ENCODE measurements at regions not wholly inside any gene's neighbourhood (a gene's known extent, or its start where the extent isn't known, plus 50 kb on each side); places are given as distances from the start of the nearest gene placed in this dataset.

- intact Hi-C loops (cut with micrococcal nuclease): no loop called here
- ATAC-seq: no peak
- no peak for DNase-seq
Measured at GRCh38 chr2:111691164-111691875, 192.7 kb downstream of the ANAPC1 start.

GRCh38 chr2:111692311-111692710 lies 191.7 kb downstream of the ANAPC1 start:
- DNase-seq (no peak), ATAC-seq (no peak)
- intact Hi-C loops (cut with micrococcal nuclease): no loop called here

- peak; percentile 70 for ATAC-seq
- intact Hi-C loops (cut with micrococcal nuclease): no loop called here
- no peak for DNase-seq
Measured at GRCh38 chr2:111694700-111695101, 189.3 kb downstream of the ANAPC1 start.

GRCh38 chr2:111695441-111696007 lies 188.5 kb downstream of the ANAPC1 start:
- intact Hi-C loops (cut with micrococcal nuclease): no loop called here
- DNase-seq: no peak
- ATAC-seq: no peak

GRCh38 chr2:111696226-111696625 lies 187.8 kb downstream of the ANAPC1 start:
- ATAC-seq (no peak), DNase-seq (no peak)
- intact Hi-C loops (cut with micrococcal nuclease): no loop called here

- DNase-seq: no peak
- intact Hi-C loops (cut with micrococcal nuclease): no loop called here
- no peak for ATAC-seq
Measured at GRCh38 chr2:111697560-111697959, 186.4 kb downstream of the ANAPC1 start.

- intact Hi-C loops (cut with micrococcal nuclease): no loop called here
- no peak for ATAC-seq
- no peak for DNase-seq
Measured at GRCh38 chr2:111698089-111698488, 185.9 kb downstream of the ANAPC1 start.

- DNase-seq: peak; percentile 45
- peak; percentile 84 for ATAC-seq
- intact Hi-C loops (cut with micrococcal nuclease): no loop called here
Measured at GRCh38 chr2:111698743-111699554, 185.0 kb downstream of the ANAPC1 start.

- no peak for ATAC-seq
- intact Hi-C loops (cut with micrococcal nuclease): no loop called here
Measured at GRCh38 chr2:111701266-111701665, 182.7 kb downstream of the ANAPC1 start.

GRCh38 chr2:111701798-111702118 lies 182.2 kb downstream of the ANAPC1 start:
- no peak for DNase-seq
- ATAC-seq: no peak
- intact Hi-C loops (cut with micrococcal nuclease): no loop called here

More at GRCh38 chr2:111701266-111701665, 182.7 kb downstream of the ANAPC1 start:
- DNase-seq: no peak

- no peak for DNase-seq
- peak; percentile 66 for ATAC-seq
- intact Hi-C loops (cut with micrococcal nuclease): no loop called here
Measured at GRCh38 chr2:111702119-111702803, 181.7 kb downstream of the ANAPC1 start.

- no peak for DNase-seq
- intact Hi-C loops (cut with micrococcal nuclease): no loop called here
- no peak for ATAC-seq
Measured at GRCh38 chr2:111702804-111703196, 181.2 kb downstream of the ANAPC1 start.

- no peak for DNase-seq
- intact Hi-C loops (cut with micrococcal nuclease): no loop called here
- no peak for ATAC-seq
Measured at GRCh38 chr2:111703759-111704158, 180.2 kb downstream of the ANAPC1 start.

GRCh38 chr2:111704246-111704645 lies 179.7 kb downstream of the ANAPC1 start:
- ATAC-seq (no peak), DNase-seq (no peak)
- intact Hi-C loops (cut with micrococcal nuclease): no loop called here

GRCh38 chr2:111705239-111705638 lies 178.8 kb downstream of the ANAPC1 start:
- intact Hi-C loops (cut with micrococcal nuclease): no loop called here
- no peak for ATAC-seq
- no peak for DNase-seq

- ATAC-seq (no peak), DNase-seq (no peak)
- intact Hi-C loops (cut with micrococcal nuclease): no loop called here
Measured at GRCh38 chr2:111705711-111706336, 178.2 kb downstream of the ANAPC1 start.

- ATAC-seq: no peak
Measured at GRCh38 chr2:111706481-111707001, 177.5 kb downstream of the ANAPC1 start.

GRCh38 chr2:111707700-111708099 lies 176.3 kb downstream of the ANAPC1 start:
- intact Hi-C loops (cut with micrococcal nuclease): no loop called here
- no peak for ATAC-seq
- DNase-seq: no peak

More at GRCh38 chr2:111706481-111707001, 177.5 kb downstream of the ANAPC1 start:
- intact Hi-C loops (cut with micrococcal nuclease): no loop called here
- no peak for DNase-seq

GRCh38 chr2:111708476-111709180 lies 175.4 kb downstream of the ANAPC1 start:
- DNase-seq: no peak
- intact Hi-C loops (cut with micrococcal nuclease): no loop called here
- ATAC-seq: no peak

Data from left ventricle myocardium superior (tissue), 1 donor.